ENCODE measurements at regions not wholly inside any gene's neighbourhood (a gene's known extent, or its start where the extent isn't known, plus 50 kb on each side); places are given as distances from the start of the nearest gene placed in this dataset.
"Not testable (repeated sequence)": the region's sequence is repeated elsewhere in the genome, so short reads cannot be mapped to it uniquely, and the experiment has no call there.

GRCh38 chr7:66455432-66455831, 173.2 kb upstream of the KCTD7 start:
- in situ Hi-C loops (cut with HindIII; ENCODE audit: low sequenced_read_pairs): loop anchor here (10.0 kb wide), 1 partner anchor 321 kb away; no protein-coding TSS in a partner anchor

DNA sequence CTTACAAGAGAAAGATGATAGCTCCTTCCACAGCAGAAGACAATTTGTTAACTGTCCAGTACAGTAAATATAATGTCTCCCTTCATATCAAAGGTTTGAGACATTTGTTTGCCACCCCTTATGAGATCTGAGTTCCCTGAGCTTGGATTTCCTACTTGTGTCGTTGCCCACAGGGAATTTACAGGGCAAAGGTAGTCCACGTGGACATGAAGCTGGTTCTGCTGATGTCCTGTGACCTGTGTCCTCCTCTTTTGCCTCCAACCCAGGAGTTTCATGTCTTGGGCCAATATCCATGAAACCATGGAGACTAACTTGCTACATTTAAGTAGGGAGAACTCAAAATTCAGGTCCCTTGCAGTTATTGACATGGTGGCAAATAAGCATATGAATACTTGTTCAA, 172.2 kb upstream of the KCTD7 start:
- in situ Hi-C loops (cut with HindIII; ENCODE audit: low sequenced_read_pairs): loop anchor here (10.0 kb wide), 1 partner anchor 322 kb away; no protein-coding TSS in a partner anchor

GRCh38 chr7:66458991-66459390, 169.7 kb upstream of the KCTD7 start:
- in situ Hi-C loops (cut with HindIII; ENCODE audit: low sequenced_read_pairs): loop anchor here (10.0 kb wide), 1 partner anchor 324 kb away; no protein-coding TSS in a partner anchor

DNA sequence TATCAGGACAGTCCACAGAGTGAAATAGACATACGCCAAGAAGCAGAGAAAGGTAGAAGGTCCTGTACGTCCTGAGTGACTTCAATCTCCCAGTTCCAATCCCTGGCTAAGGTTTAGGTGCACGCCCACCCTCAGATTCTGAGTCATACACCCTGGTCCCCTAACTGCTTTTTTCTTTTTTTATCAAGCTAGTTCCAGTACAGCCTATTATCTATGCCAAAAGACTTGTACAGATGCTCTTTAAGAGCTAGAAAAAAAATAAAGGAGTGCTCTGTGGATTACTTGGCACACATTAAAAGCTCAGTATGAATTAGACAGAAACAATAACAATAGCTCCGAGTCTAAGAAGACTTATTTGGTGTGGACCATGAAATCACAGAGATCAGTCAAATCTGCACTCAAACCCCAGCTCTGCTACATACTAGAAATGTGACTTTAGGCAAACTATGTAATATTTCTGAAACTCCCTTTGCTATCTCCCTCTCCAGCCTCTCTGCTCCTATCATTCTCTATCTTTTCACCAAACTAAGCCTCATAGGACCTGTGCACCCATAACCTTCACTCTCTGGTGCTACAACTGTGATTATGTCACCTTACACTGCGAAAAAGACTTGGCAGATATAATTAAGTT, 168.8 kb upstream of the KCTD7 start:
- in situ Hi-C loops (cut with HindIII; ENCODE audit: low sequenced_read_pairs): loop anchor here (10.0 kb wide), 1 partner anchor 325 kb away; no protein-coding TSS in a partner anchor

GRCh38 chr7:66460921-66461361, 167.7 kb upstream of the KCTD7 start:
- in situ Hi-C loops (cut with HindIII; ENCODE audit: low sequenced_read_pairs): no loop called here

GRCh38 chr7:66461397-66461796, 167.3 kb upstream of the KCTD7 start:
- in situ Hi-C loops (cut with HindIII; ENCODE audit: low sequenced_read_pairs): not testable (repeated sequence)

GRCh38 chr7:66462831-66463230, 165.8 kb upstream of the KCTD7 start:
- in situ Hi-C loops (cut with HindIII; ENCODE audit: low sequenced_read_pairs): not testable (repeated sequence)

DNA sequence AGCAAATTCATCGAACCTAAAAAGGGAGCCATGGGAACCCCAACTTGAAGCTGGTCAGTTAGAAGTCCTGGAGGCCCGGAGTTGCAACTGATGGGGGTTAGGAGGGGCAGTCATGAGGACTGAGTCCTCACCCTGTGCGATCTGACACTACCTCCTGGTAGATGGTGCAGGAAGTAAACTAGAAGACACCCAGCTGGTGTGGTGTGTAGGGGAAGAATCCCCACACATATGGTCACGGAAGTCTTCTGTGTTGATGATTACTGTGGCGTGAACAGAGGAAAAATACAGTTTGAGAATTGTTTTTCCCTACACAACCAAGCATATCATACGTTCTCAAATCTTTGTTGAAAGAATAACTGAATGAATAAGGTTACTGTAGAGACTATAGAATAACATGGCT, 164.6 kb upstream of the KCTD7 start:
- in situ Hi-C loops (cut with HindIII; ENCODE audit: low sequenced_read_pairs): no loop called here

- in situ Hi-C loops (cut with HindIII; ENCODE audit: low sequenced_read_pairs): no loop called here
These were observed 162.5 kb upstream of the KCTD7 start for GRCh38 chr7:66466081-66466600.

DNA sequence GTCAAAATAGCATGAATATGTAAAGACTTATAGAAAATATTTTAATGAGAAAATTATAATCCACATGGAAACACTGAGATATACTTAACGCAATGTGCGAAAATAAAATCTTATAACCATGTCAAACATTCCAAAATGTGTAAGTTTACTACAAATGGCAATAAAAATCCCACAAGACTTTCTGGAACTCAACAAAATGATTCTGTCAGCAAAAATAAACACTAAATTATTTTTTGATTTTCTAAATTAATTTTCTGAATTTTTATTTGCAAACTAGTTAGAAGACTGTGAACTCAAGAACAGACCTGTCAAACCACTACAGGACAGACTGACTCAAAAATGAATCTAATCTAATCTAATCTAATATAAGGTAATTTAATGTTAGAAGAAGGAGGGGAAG, 160.8 kb upstream of the KCTD7 start:
- in situ Hi-C loops (cut with HindIII; ENCODE audit: low sequenced_read_pairs): no loop called here

- in situ Hi-C loops (cut with HindIII; ENCODE audit: low sequenced_read_pairs): not testable (repeated sequence)
These were observed 155.6 kb upstream of the KCTD7 start for GRCh38 chr7:66473064-66473463.

DNA sequence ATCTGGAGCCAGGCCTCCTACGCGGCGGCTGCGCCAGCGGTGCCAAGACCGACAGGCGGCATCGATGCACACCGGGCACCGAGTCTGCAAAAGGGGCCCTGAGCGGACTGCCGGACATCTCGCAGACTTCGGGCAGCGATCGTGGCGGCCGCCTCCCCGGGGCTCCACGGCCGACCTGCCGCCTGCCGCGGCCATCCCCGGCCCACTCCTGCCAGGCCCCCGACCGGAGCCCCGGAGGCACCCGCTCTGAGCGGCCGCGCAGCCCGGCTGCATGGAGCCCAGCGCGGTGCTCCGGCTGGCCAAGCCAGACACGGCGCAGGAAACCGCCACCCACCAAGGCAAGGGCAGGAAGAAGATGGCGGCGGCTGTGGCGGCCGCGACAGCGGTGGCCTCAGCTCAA, 154.2 kb upstream of the KCTD7 start:
- in situ Hi-C loops (cut with HindIII; ENCODE audit: low sequenced_read_pairs): no loop called here

- in situ Hi-C loops (cut with HindIII; ENCODE audit: low sequenced_read_pairs): not testable (repeated sequence)
These were observed 152.6 kb upstream of the KCTD7 start for GRCh38 chr7:66476056-66476455.

- in situ Hi-C loops (cut with HindIII; ENCODE audit: low sequenced_read_pairs): not testable (repeated sequence)
These were observed 150.8 kb upstream of the KCTD7 start for GRCh38 chr7:66477822-66478397.

DNA sequence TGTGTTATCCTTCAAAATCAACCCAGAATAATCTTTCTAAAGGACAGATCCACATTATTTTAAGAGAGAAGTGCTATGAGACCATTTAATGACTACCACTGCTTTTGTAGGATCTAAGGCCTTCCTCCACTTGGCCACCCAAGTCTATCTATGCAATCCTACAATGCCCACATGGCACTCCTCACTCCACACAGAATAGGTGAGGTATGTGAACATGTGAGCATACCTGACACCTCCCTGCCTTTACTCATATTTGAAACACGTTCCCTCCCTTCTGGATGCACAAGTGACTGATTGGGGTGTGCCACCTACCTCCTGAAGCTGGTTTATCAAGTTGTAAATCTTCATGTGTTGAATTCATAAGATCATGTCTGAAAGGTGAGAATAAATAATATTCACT, 147.5 kb upstream of the KCTD7 start:
- in situ Hi-C loops (cut with HindIII; ENCODE audit: low sequenced_read_pairs): not testable (repeated sequence)

DNA sequence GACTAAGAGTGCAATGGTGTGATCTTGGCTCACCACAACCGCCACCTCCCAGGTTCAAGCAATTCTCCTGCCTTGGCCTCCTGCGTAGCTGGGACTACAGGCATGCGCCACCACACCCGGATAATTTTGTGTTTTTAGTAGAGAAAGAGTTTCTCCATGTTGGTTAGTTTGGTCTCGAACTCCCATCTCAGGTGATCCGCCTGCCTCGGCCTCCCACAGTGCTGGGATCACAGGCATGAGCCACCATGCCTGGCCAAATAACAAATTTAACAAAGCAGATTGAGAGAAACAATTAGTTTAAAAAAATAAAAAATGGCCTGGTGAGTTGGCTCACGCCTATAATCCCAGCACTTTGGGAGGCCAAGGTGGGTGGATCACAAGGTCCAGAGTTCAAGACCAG, 139.6 kb upstream of the KCTD7 start:
- in situ Hi-C loops (cut with HindIII; ENCODE audit: low sequenced_read_pairs): not testable (repeated sequence)

DNA sequence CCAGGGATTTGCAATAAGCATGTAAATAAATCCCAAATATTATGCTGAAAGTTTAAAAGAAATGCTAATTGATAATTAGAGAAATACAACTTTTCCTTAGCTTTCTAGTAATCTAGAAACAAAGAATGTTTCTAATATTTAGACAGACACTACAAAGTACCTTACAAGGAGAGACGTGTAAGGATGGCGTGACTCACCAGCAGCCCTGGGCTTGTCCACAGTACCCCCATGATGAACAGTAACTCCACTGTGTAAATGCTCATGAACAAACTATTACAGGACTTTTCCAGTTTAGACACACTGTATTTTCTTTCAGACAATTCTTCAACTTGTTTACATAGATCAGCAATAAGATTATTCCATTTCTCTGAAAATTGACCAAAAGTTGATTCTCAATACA, 138.9 kb upstream of the KCTD7 start:
- in situ Hi-C loops (cut with HindIII; ENCODE audit: low sequenced_read_pairs): not testable (repeated sequence)

- in situ Hi-C loops (cut with HindIII; ENCODE audit: low sequenced_read_pairs): not testable (repeated sequence)
These were observed 137.7 kb upstream of the KCTD7 start for GRCh38 chr7:66490979-66491378.

DNA sequence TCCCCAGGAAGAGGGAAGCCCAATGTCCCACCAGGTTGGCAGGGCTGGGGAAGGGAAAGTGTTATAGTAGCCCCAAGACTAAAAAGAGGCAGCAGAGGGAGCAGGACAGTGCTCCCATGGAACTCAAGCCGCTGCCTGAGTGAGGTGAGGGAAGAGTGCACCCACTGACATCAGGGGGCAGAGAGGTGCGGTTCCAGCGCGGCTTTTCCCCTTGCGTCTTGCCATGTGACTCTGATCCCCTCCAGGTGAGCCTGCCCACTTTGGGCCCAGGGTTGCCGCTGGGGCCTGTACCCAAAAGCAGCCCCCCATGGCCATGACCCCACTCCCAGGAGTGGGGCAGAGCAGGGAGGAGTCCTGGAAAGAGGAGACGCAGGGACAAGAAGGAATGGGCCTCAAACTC, 136.3 kb upstream of the KCTD7 start:
- in situ Hi-C loops (cut with HindIII; ENCODE audit: low sequenced_read_pairs): not testable (repeated sequence)

DNA sequence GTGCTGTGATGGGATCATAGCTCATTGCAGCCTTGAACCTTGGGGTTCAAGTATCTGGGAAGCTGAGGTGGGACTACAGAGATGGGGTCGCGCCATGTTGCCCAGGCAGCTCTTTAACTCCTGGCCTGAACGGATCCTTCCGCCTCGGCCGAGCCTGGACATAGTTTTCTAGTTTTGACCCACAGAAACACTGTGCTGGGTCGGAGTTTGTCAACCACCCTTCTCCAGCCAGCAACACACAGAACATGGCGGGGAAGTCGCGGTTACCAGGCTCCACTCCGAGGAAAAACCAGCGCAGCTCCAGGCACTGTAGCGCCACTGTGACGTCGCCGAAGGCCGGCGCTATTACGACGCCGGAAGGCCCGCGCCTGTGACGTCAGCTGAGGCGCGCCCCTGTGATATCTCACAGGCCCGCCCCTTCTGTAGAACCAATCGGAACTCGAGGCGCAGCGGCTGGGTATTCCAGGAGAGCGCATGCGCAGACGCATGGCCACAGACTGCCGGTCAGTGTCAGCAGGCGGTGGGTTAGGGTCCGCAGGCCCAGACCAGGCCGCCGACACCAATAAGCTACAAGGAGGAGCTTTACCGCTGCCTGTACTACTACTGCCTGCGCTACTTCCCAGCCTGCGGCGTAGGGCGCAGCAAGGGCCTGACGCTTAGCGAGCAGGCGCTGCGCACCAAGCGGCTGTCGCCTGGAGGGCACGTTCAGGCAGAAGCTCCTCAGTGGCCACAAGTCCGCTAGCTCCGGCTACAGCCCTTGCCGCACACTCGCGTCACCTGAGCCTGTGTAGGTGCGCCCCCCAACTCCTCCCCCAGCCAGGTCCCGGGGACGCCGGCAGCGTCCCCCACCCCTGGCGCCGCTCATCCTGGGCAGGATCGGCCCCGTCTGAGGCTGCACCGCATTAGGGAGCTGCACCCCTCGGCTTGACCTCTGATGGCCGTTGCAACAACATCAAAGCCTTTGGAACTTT, 135.2 kb upstream of the KCTD7 start:
- in situ Hi-C loops (cut with HindIII; ENCODE audit: low sequenced_read_pairs): no loop called here

- in situ Hi-C loops (cut with HindIII; ENCODE audit: low sequenced_read_pairs): no loop called here
These were observed 131.3 kb upstream of the KCTD7 start for GRCh38 chr7:66497346-66497745.

All from endothelial cell of hepatic sinusoid (primary cell).